ENCODE measurements at regions not wholly inside any gene's neighbourhood (a gene's known extent, or its start where the extent isn't known, plus 50 kb on each side); places are given as distances from the start of the nearest gene placed in this dataset.

DNA sequence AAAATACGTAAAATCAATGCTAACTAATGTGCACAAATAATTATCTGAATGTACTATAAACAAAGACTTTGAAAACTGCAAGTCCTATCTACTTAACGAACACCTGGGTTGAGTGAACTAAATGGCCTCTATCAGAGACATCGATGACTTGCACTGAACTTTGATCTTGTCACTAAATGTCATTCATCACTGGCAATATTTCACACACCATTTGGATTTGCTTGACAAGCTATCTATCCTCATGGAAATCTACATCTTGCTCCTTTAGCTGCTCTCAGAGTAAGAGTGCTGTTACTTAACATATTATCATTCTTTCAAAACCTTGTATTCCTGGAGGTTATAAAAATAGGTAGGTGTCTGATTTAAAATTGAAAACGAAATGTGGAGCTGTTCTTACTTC lies 289.3 kb downstream of the TLL1 start (continued):
- TF ChIP-seq, protein P1, sequence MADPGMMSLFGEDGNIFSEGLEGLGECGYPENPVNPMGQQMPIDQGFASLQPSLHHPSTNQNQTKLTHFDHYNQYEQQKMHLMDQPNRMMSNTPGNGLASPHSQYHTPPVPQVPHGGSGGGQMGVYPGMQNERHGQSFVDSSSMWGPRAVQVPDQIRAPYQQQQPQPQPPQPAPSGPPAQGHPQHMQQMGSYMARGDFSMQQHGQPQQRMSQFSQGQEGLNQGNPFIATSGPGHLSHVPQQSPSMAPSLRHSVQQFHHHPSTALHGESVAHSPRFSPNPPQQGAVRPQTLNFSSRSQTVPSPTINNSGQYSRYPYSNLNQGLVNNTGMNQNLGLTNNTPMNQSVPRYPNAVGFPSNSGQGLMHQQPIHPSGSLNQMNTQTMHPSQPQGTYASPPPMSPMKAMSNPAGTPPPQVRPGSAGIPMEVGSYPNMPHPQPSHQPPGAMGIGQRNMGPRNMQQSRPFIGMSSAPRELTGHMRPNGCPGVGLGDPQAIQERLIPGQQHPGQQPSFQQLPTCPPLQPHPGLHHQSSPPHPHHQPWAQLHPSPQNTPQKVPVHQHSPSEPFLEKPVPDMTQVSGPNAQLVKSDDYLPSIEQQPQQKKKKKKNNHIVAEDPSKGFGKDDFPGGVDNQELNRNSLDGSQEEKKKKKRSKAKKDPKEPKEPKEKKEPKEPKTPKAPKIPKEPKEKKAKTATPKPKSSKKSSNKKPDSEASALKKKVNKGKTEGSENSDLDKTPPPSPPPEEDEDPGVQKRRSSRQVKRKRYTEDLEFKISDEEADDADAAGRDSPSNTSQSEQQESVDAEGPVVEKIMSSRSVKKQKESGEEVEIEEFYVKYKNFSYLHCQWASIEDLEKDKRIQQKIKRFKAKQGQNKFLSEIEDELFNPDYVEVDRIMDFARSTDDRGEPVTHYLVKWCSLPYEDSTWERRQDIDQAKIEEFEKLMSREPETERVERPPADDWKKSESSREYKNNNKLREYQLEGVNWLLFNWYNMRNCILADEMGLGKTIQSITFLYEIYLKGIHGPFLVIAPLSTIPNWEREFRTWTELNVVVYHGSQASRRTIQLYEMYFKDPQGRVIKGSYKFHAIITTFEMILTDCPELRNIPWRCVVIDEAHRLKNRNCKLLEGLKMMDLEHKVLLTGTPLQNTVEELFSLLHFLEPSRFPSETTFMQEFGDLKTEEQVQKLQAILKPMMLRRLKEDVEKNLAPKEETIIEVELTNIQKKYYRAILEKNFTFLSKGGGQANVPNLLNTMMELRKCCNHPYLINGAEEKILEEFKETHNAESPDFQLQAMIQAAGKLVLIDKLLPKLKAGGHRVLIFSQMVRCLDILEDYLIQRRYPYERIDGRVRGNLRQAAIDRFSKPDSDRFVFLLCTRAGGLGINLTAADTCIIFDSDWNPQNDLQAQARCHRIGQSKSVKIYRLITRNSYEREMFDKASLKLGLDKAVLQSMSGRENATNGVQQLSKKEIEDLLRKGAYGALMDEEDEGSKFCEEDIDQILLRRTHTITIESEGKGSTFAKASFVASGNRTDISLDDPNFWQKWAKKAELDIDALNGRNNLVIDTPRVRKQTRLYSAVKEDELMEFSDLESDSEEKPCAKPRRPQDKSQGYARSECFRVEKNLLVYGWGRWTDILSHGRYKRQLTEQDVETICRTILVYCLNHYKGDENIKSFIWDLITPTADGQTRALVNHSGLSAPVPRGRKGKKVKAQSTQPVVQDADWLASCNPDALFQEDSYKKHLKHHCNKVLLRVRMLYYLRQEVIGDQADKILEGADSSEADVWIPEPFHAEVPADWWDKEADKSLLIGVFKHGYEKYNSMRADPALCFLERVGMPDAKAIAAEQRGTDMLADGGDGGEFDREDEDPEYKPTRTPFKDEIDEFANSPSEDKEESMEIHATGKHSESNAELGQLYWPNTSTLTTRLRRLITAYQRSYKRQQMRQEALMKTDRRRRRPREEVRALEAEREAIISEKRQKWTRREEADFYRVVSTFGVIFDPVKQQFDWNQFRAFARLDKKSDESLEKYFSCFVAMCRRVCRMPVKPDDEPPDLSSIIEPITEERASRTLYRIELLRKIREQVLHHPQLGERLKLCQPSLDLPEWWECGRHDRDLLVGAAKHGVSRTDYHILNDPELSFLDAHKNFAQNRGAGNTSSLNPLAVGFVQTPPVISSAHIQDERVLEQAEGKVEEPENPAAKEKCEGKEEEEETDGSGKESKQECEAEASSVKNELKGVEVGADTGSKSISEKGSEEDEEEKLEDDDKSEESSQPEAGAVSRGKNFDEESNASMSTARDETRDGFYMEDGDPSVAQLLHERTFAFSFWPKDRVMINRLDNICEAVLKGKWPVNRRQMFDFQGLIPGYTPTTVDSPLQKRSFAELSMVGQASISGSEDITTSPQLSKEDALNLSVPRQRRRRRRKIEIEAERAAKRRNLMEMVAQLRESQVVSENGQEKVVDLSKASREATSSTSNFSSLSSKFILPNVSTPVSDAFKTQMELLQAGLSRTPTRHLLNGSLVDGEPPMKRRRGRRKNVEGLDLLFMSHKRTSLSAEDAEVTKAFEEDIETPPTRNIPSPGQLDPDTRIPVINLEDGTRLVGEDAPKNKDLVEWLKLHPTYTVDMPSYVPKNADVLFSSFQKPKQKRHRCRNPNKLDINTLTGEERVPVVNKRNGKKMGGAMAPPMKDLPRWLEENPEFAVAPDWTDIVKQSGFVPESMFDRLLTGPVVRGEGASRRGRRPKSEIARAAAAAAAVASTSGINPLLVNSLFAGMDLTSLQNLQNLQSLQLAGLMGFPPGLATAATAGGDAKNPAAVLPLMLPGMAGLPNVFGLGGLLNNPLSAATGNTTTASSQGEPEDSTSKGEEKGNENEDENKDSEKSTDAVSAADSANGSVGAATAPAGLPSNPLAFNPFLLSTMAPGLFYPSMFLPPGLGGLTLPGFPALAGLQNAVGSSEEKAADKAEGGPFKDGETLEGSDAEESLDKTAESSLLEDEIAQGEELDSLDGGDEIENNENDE (IDR thresholded peaks at IDR 0.05; ENCODE audit: insufficient replicate concordance, low read length): no peak
- no peak for TF ChIP-seq SP1 (IDR thresholded peaks at IDR 0.05; ENCODE audit: low read depth, low read length)
